GM21390 (cell line): ENCODE measurements at regions not wholly inside any gene's neighbourhood (a gene's known extent, or its start where the extent isn't known, plus 50 kb on each side); places are given as distances from the start of the nearest gene placed in this dataset.
"Not testable (repeated sequence)": the region's sequence is repeated elsewhere in the genome, so short reads cannot be mapped to it uniquely, and the experiment has no call there.

Source experiments
- ATAC-seq: cut with Tn5 transposase; IDR thresholded peaks from one replicate; pipeline ENCODE4 v1.9.1; 2021; ENCODE audit not compliant: unreplicated experiment

DNA sequence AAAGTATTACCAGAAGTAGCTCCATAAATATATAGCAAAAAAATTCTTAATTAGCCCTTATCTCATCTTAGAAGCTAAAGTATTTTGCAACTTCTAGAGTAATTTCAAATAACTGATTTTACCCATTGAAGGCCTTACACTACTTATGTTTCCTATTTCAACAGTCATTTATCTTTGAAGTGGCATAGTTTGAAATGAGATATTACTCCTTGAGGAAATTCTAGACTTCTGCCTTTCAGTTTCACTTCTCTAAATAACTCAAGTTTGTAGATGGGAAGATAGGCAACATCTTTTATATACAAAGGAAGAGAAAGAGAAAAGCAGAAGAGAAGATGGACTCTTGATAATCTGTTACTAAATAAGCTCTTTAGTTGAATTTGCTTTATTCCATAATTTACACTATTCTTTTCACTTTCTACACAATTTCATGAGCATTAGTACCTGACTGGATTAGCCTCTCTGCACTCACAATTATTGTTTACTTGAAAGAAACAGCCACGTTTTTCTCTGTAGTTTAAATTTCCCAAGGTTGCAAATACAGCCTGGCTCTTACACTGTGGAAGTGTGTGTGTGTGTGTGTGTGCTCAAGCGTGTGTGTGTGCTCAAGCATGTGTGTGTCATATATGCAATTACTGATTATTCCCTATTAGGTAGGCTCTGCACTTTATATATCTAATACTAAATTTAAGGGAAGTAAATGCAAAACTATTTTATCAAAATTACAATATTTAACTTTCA is 60.6 kb upstream of the EMB start:
- ATAC-seq: peak; percentile 99

- ATAC-seq: not testable (repeated sequence)
Measured at GRCh38 chr5:50513028-50513457, 72.0 kb upstream of the EMB start.

GRCh38 chr5:50521060-50521459 is 80.0 kb upstream of the EMB start:
- not testable (repeated sequence) for ATAC-seq

DNA sequence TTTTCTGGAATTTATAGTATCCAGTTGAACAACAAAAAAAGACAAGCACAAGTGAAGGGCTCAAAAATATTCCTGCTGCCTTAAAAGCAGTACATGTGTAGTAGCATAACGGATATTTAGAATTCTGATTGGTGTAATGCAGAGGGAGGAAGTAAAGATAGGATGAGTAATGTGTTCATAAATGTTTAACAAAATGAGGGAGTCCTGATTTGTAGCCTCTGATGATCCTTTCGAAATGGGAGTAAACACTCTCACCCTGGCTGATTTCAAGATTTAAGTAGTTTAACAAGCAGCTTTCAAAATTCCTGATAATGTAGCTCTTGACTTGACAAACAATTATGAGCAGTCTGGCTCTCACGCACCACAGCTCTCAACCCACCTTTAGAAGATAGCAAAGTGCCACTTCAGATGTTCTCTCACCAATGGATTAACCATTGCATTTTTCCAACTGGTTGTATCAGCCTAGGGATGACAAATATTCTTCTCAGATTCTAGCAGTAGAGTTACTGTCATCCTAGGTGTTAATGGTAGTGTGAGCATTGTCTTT is 86.5 kb upstream of the EMB start:
- not testable (repeated sequence) for ATAC-seq

DNA sequence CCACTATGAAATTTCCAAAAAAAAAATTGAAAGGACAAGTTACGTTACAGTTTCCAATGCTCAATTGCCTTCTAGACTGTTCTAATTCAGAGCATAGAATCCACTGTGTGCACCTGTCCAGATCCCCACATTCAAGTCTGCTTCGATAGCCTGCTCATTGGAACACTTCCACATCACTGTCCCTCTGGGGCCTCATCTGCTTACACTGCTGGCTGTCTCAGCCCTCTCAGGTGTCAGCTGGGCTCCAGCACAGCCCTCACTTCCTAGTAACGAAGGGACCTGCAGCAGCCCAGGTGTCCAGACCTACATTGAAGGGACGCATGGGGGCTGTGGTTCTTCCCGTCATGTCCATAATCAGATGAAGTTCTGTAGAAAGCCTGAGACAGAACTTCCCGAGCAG is 94.3 kb upstream of the EMB start:
- ATAC-seq: no peak

- not testable (repeated sequence) for ATAC-seq
Measured at GRCh38 chr5:50537534-50537933, 96.4 kb upstream of the EMB start.

GRCh38 chr5:50547303-50547702 is 106.2 kb upstream of the EMB start:
- peak; percentile 94 for ATAC-seq

DNA sequence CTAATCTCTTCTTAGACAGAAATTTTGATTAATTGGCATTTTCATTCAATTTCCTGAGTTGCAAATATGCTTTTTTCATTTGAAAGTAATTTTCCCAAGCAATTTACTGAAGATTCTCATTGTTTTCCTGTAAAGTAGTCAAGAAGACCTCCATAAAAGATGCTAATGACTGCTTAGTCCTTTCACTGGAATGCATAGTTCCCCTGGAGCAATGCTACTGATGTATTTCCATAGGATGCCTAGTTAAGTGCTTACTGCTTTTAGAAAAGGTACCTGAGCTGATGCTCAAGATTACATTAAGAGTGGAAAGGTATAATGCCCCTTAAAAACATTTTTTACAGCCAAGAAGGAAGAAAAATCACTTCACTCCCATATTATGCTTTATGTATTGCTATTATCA is 109.2 kb upstream of the EMB start:
- ATAC-seq: no peak

- no peak for ATAC-seq
Measured at GRCh38 chr5:50550993-50551392, 109.9 kb upstream of the EMB start.

GRCh38 chr5:50553560-50553984 is 112.5 kb upstream of the EMB start:
- ATAC-seq: no peak

GRCh38 chr5:50558640-50559039 is 107.8 kb upstream of the PARP8 start:
- not testable (repeated sequence) for ATAC-seq

DNA sequence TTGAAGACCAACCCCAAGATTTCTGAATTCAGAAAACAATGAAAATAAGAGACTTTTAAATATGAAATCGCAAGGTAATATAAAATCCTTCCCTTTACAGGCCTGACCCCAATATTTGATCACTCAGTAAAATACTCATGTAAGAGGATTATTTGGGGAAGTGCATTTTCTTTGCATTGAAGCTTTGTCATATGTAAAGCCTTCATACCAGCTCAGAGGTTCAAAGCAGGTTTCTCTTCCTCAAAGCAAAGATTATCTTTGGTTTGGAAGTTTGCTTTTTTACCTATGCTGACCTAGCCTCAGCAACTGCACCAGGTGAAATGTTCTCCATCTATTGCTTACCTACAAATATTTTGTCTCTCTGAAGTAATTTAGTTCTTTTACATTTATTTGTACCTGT is 106.5 kb upstream of the PARP8 start:
- no peak for ATAC-seq

GRCh38 chr5:50562694-50563093 is 103.7 kb upstream of the PARP8 start:
- ATAC-seq: no peak

DNA sequence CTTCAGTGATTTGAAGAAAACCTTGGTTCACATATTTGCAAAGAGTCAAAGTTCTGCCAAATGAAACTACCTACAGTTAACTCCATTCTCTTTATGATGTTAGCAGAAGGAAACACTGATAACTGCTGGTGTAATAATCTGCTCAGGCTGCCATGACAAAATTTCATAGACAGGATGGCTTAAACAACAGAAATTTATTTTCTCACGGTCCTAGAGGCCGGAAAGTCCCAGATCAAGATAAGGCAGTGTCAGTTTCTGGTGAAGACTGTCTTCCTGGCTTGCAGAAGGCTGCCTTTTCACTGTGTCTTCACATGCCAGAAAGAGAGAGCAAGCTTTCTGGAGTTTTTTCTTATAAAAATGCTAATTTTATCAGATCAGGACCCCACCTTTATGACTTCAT is 102.4 kb upstream of the PARP8 start:
- peak; percentile 65 for ATAC-seq

- no peak for ATAC-seq
Measured at GRCh38 chr5:50564558-50564957, 101.9 kb upstream of the PARP8 start.

DNA sequence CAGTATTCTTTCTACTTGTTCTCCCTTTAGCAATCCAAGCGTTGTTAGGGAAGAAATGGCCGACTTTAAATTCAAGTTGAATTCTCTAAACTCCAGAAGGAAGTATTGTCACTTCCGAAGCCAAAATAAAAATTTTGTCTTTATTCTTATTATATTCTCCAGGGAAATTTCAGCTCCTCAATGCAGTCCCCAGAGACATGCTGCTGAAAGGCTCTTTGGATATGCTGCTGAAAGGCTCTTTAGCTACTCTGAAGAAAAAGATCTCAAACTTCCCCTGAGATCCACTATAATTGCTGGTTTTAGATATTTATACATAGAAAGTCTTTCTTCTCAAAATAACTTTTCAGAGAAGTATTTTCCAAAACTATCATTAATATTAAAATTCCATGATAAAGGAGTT is 92.3 kb upstream of the PARP8 start:
- ATAC-seq: no peak

- no peak for ATAC-seq
Measured at GRCh38 chr5:50575740-50576139, 90.7 kb upstream of the PARP8 start.

DNA sequence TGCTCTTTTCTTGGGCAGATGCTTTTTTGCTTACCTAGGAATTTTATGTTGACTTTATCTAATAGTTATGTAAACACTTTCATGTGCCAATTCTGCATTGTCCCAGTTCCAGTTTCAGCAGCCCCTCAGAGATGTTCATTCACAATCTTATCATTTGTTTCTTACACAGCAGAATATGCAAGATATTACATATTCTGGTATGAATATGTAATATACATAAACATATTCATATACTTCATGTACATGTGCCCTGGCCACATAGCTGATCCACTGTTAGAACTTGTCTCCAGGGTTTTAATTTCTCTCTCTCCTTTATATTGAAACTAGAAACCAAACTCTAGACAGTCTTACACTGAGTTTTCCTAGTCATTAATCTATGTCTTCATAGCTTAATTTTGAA is 90.2 kb upstream of the PARP8 start:
- ATAC-seq: no peak

GRCh38 chr5:50576686-50577256 is 89.7 kb upstream of the PARP8 start:
- no peak for ATAC-seq

DNA sequence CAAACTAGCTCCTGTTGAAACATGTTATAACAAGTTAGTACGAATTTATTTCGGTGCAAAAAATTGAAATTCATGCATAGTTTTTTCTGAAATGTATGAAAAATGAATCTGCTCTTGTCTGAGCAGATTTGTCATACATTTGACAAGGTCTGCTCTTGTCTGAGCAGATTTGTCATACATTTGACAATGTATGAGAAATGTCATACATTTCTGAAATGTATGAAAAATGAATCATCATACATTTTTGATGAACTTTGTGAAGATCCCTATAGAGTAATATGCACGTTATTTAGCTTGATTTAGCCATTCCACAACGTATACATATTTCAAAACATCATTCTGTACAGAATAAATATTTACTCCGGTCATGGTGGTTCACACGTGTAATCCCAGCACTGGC is 85.9 kb upstream of the PARP8 start:
- no peak for ATAC-seq

- ATAC-seq: not testable (repeated sequence)
Measured at GRCh38 chr5:50581845-50582244, 84.6 kb upstream of the PARP8 start.

- ATAC-seq: no peak
Measured at GRCh38 chr5:50582699-50583098, 83.7 kb upstream of the PARP8 start.
